Pancreas (tissue), 10 donors: ENCODE measurements at regions not wholly inside any gene's neighbourhood (a gene's known extent, or its start where the extent isn't known, plus 50 kb on each side); places are given as distances from the start of the nearest gene placed in this dataset.

Source experiments
- ATAC-seq, 4 donors: fragments of 200-7000 bp; cut with Tn5 transposase; one replicate each; pipeline versions ENCODE4 v1.8.0 to v1.9.1; 2020; ENCODE audit warnings: mild to moderate bottlenecking in 4 of 4, moderate library complexity in 4 of 4
- DNase-seq, 6 donors: peaks; one replicate each; pipeline ENCODE4 v3.0.0-alpha.2; 2020
- FAIRE-seq: peaks from 2 replicates; lab custom pipeline; 2012; peaks lifted over from hg19 to GRCh38; lab: Jason Lieb, UNC
- H3K27ac ChIP-seq, 4 donors: fragments of 200-600 bp; sonication (generic); 1 replicate in 3 of 4; 2 replicates in 1 of 4; pipeline versions ENCODE4 v1.5.0 to v1.8.0; 2020
- H3K27me3 ChIP-seq, 4 donors: fragments of 200-600 bp; one replicate each; pipeline ENCODE4 v1.8.0; 2021
- H3K36me3 ChIP-seq, 3 donors: fragments of 200-600 bp; sonication (generic) in 1 of 3; one replicate each; pipeline versions ENCODE4 v1.5.0 to v1.8.0; 2020 to 2021
- H3K4me1 ChIP-seq, 3 donors: fragments of 200-600 bp; one replicate each; pipeline ENCODE4 v1.8.0; 2021
- H3K4me3 ChIP-seq, 4 donors: fragments of 200-600 bp; sonication (generic) in 2 of 4; one replicate each; pipeline versions ENCODE4 v1.5.0 to v1.8.0; 2020 to 2021
- H3K9me3 ChIP-seq, 4 donors: fragments of 200-600 bp; one replicate each; pipeline ENCODE4 v1.8.0; 2021
- WGBS, 2 donors: extraction: QIAGEN DNeasy Blood & Tissue Kit; methylation state at CpG; one replicate each; pipeline ENCODE4 v1.1.7; 2013; 5-methylcytosine and 5-hydroxymethylcytosine counted together
- intact Hi-C, 3 donors: fragments of 100-400 bp; cut with DNase I; formaldehyde crosslinking; loops; one replicate each; pipeline versions ENCODE4 v1.11.1 to v1.14.2; 2022
- TF ChIP-seq, protein P1 (sequence below), 4 donors: fragments of 200-600 bp; sonication (generic) in 3 of 4; IDR thresholded peaks; one replicate each; pipeline versions ENCODE4 v1.5.0 to v1.8.0; 2021; ENCODE audit warnings: antibody characterized with exemption in 4 of 4
- donor health status: healthy with polysubstance abuse.
- donor health status: DM: no; HTN: no; CAD: no; lungs with moderate emphysema.
- donor health status: DM: no; HTN: no; CAD: no.
- donor health status: control.
- donor health status: control.
- donor health status: Bipolar disorder and iron deficiency.
- donor health status: DM: yes; HTN: yes; CAD: no.
- donor health status: DM: no; HTN: no; CAD: no.
- donor health status: DM: no; HTN: no; CAD: no.
- donor health status: DM: yes; HTN: yes; CAD: no.

DNA sequence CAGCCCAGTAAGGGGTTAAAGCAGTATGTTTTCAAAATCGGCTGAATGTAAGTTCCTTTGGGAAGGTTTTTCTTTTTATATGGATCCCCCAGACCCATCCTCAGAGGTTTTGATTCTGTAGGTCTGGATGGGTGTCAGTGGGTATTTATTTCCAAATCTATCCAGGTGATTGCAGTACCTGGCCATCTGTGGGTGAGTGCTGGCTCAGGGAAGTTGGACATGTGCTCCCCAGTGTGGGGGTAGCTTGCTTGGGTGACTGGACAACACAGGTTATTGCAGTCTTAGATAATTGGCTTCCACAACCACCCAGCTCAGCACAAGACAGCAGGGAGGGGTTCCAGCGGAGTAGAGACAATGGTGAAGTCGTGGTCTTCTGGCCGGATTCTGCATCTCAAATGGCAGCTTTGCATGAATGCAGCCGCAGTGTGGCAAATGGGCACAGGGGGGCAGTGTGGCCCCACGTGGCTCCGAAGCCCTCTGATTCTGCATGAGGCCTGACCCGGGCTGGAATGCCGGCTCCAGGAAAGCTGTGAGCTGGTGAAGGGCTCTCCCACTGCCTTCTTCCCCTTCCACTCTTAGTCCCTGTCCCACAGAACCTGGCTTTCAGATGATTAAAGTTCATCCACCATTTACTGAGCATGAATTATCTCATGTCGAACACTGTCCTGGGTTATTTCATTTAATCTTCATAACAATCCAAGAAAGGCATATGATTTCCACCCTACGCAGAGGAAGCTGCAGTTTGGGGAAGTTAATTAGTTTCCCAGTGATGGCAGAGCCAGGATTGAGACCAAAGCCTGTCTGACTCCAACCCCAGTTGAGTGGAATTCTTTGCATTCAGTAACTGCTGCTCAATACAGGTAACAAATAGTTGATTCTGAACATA, 64.5 kb upstream of the SYPL1 start:
- no peak overlapping the region for H3K27ac ChIP-seq
- DNase-seq (peak; percentile 64 to 92 (median 84)), FAIRE-seq (no peak), ATAC-seq (peak; percentile 88 to 95 (median 93))
- TF ChIP-seq, protein P1, sequence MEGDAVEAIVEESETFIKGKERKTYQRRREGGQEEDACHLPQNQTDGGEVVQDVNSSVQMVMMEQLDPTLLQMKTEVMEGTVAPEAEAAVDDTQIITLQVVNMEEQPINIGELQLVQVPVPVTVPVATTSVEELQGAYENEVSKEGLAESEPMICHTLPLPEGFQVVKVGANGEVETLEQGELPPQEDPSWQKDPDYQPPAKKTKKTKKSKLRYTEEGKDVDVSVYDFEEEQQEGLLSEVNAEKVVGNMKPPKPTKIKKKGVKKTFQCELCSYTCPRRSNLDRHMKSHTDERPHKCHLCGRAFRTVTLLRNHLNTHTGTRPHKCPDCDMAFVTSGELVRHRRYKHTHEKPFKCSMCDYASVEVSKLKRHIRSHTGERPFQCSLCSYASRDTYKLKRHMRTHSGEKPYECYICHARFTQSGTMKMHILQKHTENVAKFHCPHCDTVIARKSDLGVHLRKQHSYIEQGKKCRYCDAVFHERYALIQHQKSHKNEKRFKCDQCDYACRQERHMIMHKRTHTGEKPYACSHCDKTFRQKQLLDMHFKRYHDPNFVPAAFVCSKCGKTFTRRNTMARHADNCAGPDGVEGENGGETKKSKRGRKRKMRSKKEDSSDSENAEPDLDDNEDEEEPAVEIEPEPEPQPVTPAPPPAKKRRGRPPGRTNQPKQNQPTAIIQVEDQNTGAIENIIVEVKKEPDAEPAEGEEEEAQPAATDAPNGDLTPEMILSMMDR (IDR thresholded peaks at IDR 0.05): peak; percentile 83 to 95 (median 88)
- WGBS, 2 donors: 14 to 17% methylated on average over 11 of the region's 11 CpGs
- intact Hi-C loops: loop anchor here (5.0 to 10.0 kb wide), 3 partner anchors 286 to 558 kb away; no protein-coding TSS in a partner anchor
- no peaks in the 10 kb centered on the region for H3K36me3 ChIP-seq
- no peak overlapping the region for H3K4me3 ChIP-seq
- H3K9me3 ChIP-seq: no peaks in the 10 kb centered on the region
- H3K27me3 ChIP-seq: no peaks in the 10 kb centered on the region
- H3K4me1 ChIP-seq: peaks cover 0 to 5% (median 0%) of the 10 kb centered on the region in 3 donors

- Histone ChIP-seq H3K4me3 (no peak overlapping the region), H3K9me3 (no peaks in the 10 kb centered on the region), H3K27me3 (no peaks in the 10 kb centered on the region), H3K36me3 (no peaks in the 10 kb centered on the region), H3K4me1 (peaks cover 0 to 5% (median 0%) of the 10 kb centered on the region in 3 donors), H3K27ac (no peak overlapping the region)
- FAIRE-seq: no peak
- no peak for ATAC-seq
- DNase-seq: no peak
- intact Hi-C loops: loop anchor here (5.0 to 10.0 kb wide), 3 partner anchors 287 to 559 kb away; no protein-coding TSS in a partner anchor
- TF ChIP-seq, protein P1 (IDR thresholded peaks at IDR 0.05): no peak
- WGBS, 2 donors: 21 to 34% methylated on average over 1 of the region's 1 CpG
Measured at GRCh38 chr7:106175507-106175906, 63.4 kb upstream of the SYPL1 start.

DNA sequence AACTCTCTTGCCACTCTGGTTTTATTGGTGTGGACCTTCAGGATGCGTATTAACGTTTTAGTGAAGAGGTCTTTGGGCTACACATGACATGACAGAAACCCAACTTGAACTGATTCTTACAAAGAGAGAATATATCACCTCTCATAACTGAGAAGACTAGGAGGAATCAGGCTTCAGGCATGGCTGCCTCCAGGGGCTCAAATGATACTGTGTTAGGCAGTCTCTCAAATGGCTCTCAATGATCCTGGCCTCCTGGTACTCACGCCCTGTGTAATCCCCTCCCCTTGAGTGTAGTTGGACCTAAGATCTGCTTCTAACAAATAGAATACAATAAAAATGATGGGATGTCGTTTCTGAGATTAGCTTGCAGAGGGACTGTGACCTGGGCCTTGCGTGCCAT, 58.5 kb upstream of the SYPL1 start:
- DNase-seq (no peak), FAIRE-seq (no peak), ATAC-seq (no peak)
- intact Hi-C loops: loop anchor here in 2 of 3 donors (10.0 kb wide), 2 partner anchors 294 to 564 kb away; no protein-coding TSS in a partner anchor
- Histone ChIP-seq H3K9me3 (no peaks in the 10 kb centered on the region), H3K36me3 (no peaks in the 10 kb centered on the region), H3K4me1 (no peaks in the 10 kb centered on the region), H3K27me3 (no peaks in the 10 kb centered on the region), H3K4me3 (no peak overlapping the region), H3K27ac (no peak overlapping the region)
- TF ChIP-seq, protein P1 (IDR thresholded peaks at IDR 0.05): no peak
- WGBS, 2 donors: 84 to 94% methylated on average over 5 of the region's 5 CpGs

DNA sequence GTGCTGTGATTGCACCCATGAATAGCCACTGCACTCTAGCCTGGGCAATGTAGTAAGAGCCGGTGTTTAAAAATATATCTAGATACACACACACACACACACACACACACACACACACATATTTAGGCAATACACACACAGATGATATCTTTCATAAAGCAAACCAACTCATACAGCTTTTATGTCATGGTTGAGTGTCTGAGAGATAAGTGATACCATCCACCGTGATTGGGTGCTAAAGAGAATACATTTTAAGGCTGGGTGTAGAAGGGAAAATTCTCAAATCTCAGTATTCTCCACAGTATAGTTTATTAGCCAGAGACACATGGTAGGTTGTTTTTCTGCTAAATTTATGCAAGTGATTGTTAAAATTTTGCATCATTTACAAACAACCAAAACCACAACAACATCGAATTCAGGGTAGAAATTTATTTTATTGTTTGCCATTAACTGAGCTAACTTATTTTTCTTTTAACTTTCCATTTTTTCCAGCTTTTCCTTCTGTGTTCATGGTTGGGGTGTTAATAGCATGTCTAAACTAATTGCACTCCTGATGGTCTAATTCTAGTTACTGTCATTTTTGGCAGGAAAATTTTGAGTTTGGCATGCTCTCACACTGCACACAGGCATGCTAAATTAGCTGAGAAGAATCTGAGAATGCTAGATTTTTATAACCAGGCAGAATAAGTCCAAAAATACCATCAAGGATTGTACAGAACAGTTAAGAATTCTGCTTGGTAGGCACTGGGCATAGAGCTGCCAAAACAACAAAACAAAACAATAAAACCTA, 57.9 kb upstream of the SYPL1 start:
- intact Hi-C loops: loop anchor here (5.0 to 10.0 kb wide), 3 partner anchors 113 to 565 kb away; no protein-coding TSS in a partner anchor
- 54 to 56% methylated on average over 3 of the region's 3 CpGs for WGBS, 2 donors
- DNase-seq: no peak

More for the DNA sequence above, 57.9 kb upstream of the SYPL1 start:
- Histone ChIP-seq H3K9me3 (no peaks in the 10 kb centered on the region), H3K27ac (no peak overlapping the region), H3K4me3 (no peak overlapping the region), H3K27me3 (no peaks in the 10 kb centered on the region), H3K36me3 (no peaks in the 10 kb centered on the region), H3K4me1 (no peaks in the 10 kb centered on the region)
- no peak for ATAC-seq
- FAIRE-seq: no peak
- TF ChIP-seq, protein P1 (IDR thresholded peaks at IDR 0.05): no peak
